GM12878 (cell line): ENCODE measurements at regions not wholly inside any gene's neighbourhood (a gene's known extent, or its start where the extent isn't known, plus 50 kb on each side); places are given as distances from the start of the nearest gene placed in this dataset.

Source experiments
- ATAC-seq: fragments of 200-7000 bp; cut with Tn5 transposase; 3 replicates; pipeline ENCODE4 v1.9.1; 2020; ENCODE audit warnings: mild to moderate bottlenecking, moderate library complexity
- BruUV-seq: library from RNA; stranded (reverse); fragments of 400-500 nt; replicated peaks from 2 replicates; lab custom pipeline; 2021; lab: Mats Ljungman, UMichigan
- CTCF ChIA-PET: fragments of 300-600 bp; sonication (Branson Sonifier 250); formaldehyde crosslinking; extraction: SDS; loops from one replicate; lab custom pipeline; 2021; ENCODE audit warnings: inconsistent platforms; lab: Yijun Ruan, JAX
- POLR2A ChIA-PET: fragments of 350-600 bp; formaldehyde crosslinking; extraction: SDS; loops from one replicate; lab custom pipeline; 2021; ENCODE audit warnings: inconsistent platforms; lab: Charles Lee
- RAD21 ChIA-PET: fragments of 300-600 bp; sonication (Branson Sonifier 250); formaldehyde crosslinking; loops from one replicate; lab custom pipeline; 2023; ENCODE audit warnings: antibody characterized with exemption; ENCODE audit not compliant: unreplicated experiment; lab: Charles Lee
- SMC1A ChIA-PET: fragments of 300-600 bp; sonication (Branson Sonifier 250); formaldehyde crosslinking; loops from one replicate; lab custom pipeline; 2023; ENCODE audit not compliant: unreplicated experiment, uncharacterized antibody; lab: Charles Lee
- DNase-seq: peaks from one replicate; pipeline ENCODE4 v3.0.0-alpha.2; 2011; ENCODE audit warnings: low read depth, low spot score
- FAIRE-seq: peaks from 3 replicates; lab custom pipeline; 2011; peaks lifted over from hg19 to GRCh38; lab: Jason Lieb, UNC
- H2AFZ ChIP-seq: 2 replicates; pipeline ENCODE4 v1.6.0; 2011; ENCODE audit warnings: low read depth, low read length, control low read depth; ENCODE audit not compliant: control insufficient read depth
- H3K27ac ChIP-seq: 2 replicates; pipeline ENCODE4 v1.5.1; 2011; ENCODE audit warnings: control low read depth; ENCODE audit not compliant: control insufficient read depth, insufficient read depth
- H3K27me3 ChIP-seq, 2 experiments: replicated peaks in 1 of 2; 2 replicates each; pipeline versions ENCODE4 v1.6.0 to v1.6.1; 2011; ENCODE audit warnings: low read length in 1 of 2; ENCODE audit not compliant: control insufficient read depth in 2 of 2, insufficient read depth in 2 of 2
- H3K36me3 ChIP-seq, 2 experiments: 2 replicates each; pipeline ENCODE4 v1.5.1; 2011; ENCODE audit warnings: low read length in 1 of 2; ENCODE audit not compliant: control insufficient read depth in 2 of 2, insufficient read depth in 2 of 2
- H3K4me1 ChIP-seq: 2 replicates; pipeline ENCODE4 v1.6.1; 2011; ENCODE audit warnings: mild to moderate bottlenecking, low read length, moderate library complexity, mixed read lengths; ENCODE audit not compliant: control insufficient read depth, insufficient read depth
- H3K4me2 ChIP-seq: 2 replicates; pipeline ENCODE4 v1.6.0; 2011; ENCODE audit warnings: control low read depth; ENCODE audit not compliant: control insufficient read depth, insufficient read depth
- H3K4me3 ChIP-seq: fragments of 200-600 bp; sonication (generic); 2 replicates; pipeline ENCODE4 v1.5.1; 2016
- H3K79me2 ChIP-seq: 2 replicates; pipeline ENCODE4 v1.6.0; 2011; ENCODE audit warnings: low read length; ENCODE audit not compliant: control insufficient read depth, insufficient read depth
- H3K9ac ChIP-seq: 2 replicates; pipeline ENCODE4 v1.8.0; 2011; ENCODE audit warnings: low read length, control low read depth, mixed read lengths; ENCODE audit not compliant: control insufficient read depth, insufficient read depth
- H3K9me3 ChIP-seq: replicated peaks from 3 replicates; pipeline ENCODE4 v1.5.1; 2011; ENCODE audit warnings: mild to moderate bottlenecking, low read length; ENCODE audit not compliant: control insufficient read depth, insufficient read depth
- H4K20me1 ChIP-seq: 2 replicates; pipeline ENCODE4 v1.6.0; 2011; ENCODE audit not compliant: control insufficient read depth, insufficient read depth
- CREM ChIP-seq: IDR thresholded peaks from 2 replicates; pipeline ENCODE4 v1.6.1; 2014; ENCODE audit warnings: antibody characterized with exemption, low read depth
- CTCF ChIP-seq, 3 experiments: IDR thresholded peaks in 2 of 3; conservative IDR thresholded peaks in 1 of 3; 2 replicates each; pipeline ENCODE4 v1.5.1; 2011; ENCODE audit warnings: low read depth in 3 of 3, low read length in 3 of 3, mild to moderate bottlenecking in 3 of 3, control low read depth in 2 of 3, moderate library complexity in 2 of 3, inconsistent platforms in 1 of 3, mixed read lengths in 1 of 3; ENCODE audit not compliant: control insufficient read depth in 2 of 3, insufficient read depth in 1 of 3; ENCODE audit errors: extremely low read depth in 1 of 3
- EGR1 ChIP-seq, 2 experiments: IDR thresholded peaks; 1 replicate in 1 of 2; 2 replicates in 1 of 2; pipeline ENCODE4 v1.6.1; 2011 to 2012; ENCODE audit warnings: low read depth in 2 of 2, low read length in 2 of 2, borderline replicate concordance in 1 of 2, mild to moderate bottlenecking in 1 of 2, moderate library complexity in 1 of 2
- HDAC6 ChIP-seq: fragments of 200-600 bp; sonication (generic); IDR thresholded peaks from one replicate; pipeline ENCODE4 v1.8.0; 2017; ENCODE audit warnings: antibody characterized with exemption; ENCODE audit not compliant: unreplicated experiment
- IRF3 ChIP-seq: fragments of 450-650 bp; IDR thresholded peaks from 2 replicates; pipeline ENCODE4 v1.6.1; 2014; ENCODE audit warnings: mild to moderate bottlenecking
- JUND ChIP-seq: IDR thresholded peaks from 2 replicates; pipeline ENCODE4 v1.6.1; 2012; ENCODE audit warnings: low read depth, mild to moderate bottlenecking, low read length, improper control_type of control experiment, moderate library complexity
- MEF2A ChIP-seq: IDR thresholded peaks from 2 replicates; pipeline ENCODE4 v1.6.1; 2011; ENCODE audit warnings: low read depth, mild to moderate bottlenecking, low read length, moderate library complexity; ENCODE audit not compliant: insufficient read depth
- MEF2B ChIP-seq: fragments of 450-650 bp; IDR thresholded peaks from 2 replicates; pipeline ENCODE4 v1.6.1; 2018; ENCODE audit warnings: mild to moderate bottlenecking, moderate library complexity; ENCODE audit not compliant: partially characterized antibody, poor library complexity, severe bottlenecking
- SREBF1 ChIP-seq: IDR thresholded peaks from 2 replicates; pipeline ENCODE4 v1.6.1; 2012; ENCODE audit warnings: mild to moderate bottlenecking, low read length
- SRF ChIP-seq, 2 experiments: IDR thresholded peaks; 2 replicates each; pipeline ENCODE4 v1.6.1; 2011; ENCODE audit warnings: low read depth in 2 of 2, low read length in 2 of 2, mild to moderate bottlenecking in 1 of 2, moderate library complexity in 1 of 2
- TAF1 ChIP-seq: IDR thresholded peaks from 2 replicates; pipeline ENCODE4 v1.6.1; 2011; ENCODE audit warnings: mild to moderate bottlenecking, low read depth, low read length, borderline replicate concordance
- ZBTB4 ChIP-seq: fragments of 450-650 bp; formaldehyde crosslinking; IDR thresholded peaks from 2 replicates; pipeline ENCODE4 v1.4.0; 2022; ENCODE audit warnings: mild to moderate bottlenecking, moderate library complexity
- ZNF384 ChIP-seq: IDR thresholded peaks from 2 replicates; pipeline ENCODE4 v1.6.1; 2012; ENCODE audit warnings: low read depth, mild to moderate bottlenecking, low read length, improper control_type of control experiment, borderline replicate concordance
- ZSCAN29 ChIP-seq: fragments of 450-650 bp; IDR thresholded peaks from 2 replicates; pipeline ENCODE4 v1.6.1; 2017; ENCODE audit warnings: mild to moderate bottlenecking, moderate library complexity
- in situ Hi-C: fragments of 300-500 bp; cut with MboI; formaldehyde crosslinking; loops from 9 replicates; pipeline ENCODE4 v1.14.3; 2018; ENCODE audit warnings: mixed read lengths
- intact Hi-C: fragments of 100-400 bp; cut with micrococcal nuclease; formaldehyde crosslinking; loops from one replicate; pipeline ENCODE4 v1.14.2; 2022; ENCODE audit not compliant: unreplicated experiment
- TF ChIP-seq, protein P1 (sequence below): fragments of 450-650 bp; IDR thresholded peaks from 2 replicates; pipeline ENCODE4 v1.6.1; 2017; ENCODE audit warnings: mild to moderate bottlenecking, moderate library complexity

GRCh38 chr13:47306991-47307390, 410.1 kb upstream of the HTR2A start:
- RAD21 ChIA-PET = no interaction called here
- Histone ChIP-seq H3K36me3 (no peaks in the 10 kb centered on the region), H3K4me2 (no peak overlapping the region), H3K4me1 (no peaks in the 10 kb centered on the region), H3K9me3 (no peaks in the 10 kb centered on the region), H3K27me3 (no peaks in the 10 kb centered on the region), H3K4me3 (no peak overlapping the region), H3K9ac (no peak overlapping the region), H2AFZ (no peak overlapping the region), H4K20me1 (no peaks in the 10 kb centered on the region), H3K79me2 (no peaks in the 10 kb centered on the region), H3K27ac (no peak overlapping the region)
- intact Hi-C loops = no loop called here
- CTCF ChIA-PET = no interaction called here
- no TSS peak for BruUV-seq
- ATAC-seq = no peak
- SMC1A ChIA-PET = no interaction called here
- no peak for FAIRE-seq
- in situ Hi-C loops = no loop called here
- POLR2A ChIA-PET = no interaction called here
- no peak for DNase-seq
- TF ChIP-seq SRF (IDR thresholded peaks at IDR 0.05; ENCODE audit: low read depth in 2 of 2, low read length in 2 of 2) (no peak), ZSCAN29 (no peak), EGR1 (IDR thresholded peaks at IDR 0.05; ENCODE audit: borderline replicate concordance in 1 of 2, low read depth in 2 of 2, low read length in 2 of 2) (no peak), MEF2A (no peak), JUND (no peak), IRF3 (no peak), HDAC6 (no peak), CTCF (IDR thresholded peaks at IDR 0.05 in 2 of 3, conservative IDR thresholded peaks at IDR 0.05 in 1 of 3; ENCODE audit: control insufficient read depth in 2 of 3, extremely low read depth in 1 of 3, insufficient read depth in 1 of 3, low read depth in 3 of 3, low read length in 3 of 3) (no peak), ZNF384 (no peak), MEF2B (no peak), ZBTB4 (CRISPR knock-in tag) (no peak), TAF1 (no peak), CREM (no peak), SREBF1 (no peak)
- TF ChIP-seq, protein P1, sequence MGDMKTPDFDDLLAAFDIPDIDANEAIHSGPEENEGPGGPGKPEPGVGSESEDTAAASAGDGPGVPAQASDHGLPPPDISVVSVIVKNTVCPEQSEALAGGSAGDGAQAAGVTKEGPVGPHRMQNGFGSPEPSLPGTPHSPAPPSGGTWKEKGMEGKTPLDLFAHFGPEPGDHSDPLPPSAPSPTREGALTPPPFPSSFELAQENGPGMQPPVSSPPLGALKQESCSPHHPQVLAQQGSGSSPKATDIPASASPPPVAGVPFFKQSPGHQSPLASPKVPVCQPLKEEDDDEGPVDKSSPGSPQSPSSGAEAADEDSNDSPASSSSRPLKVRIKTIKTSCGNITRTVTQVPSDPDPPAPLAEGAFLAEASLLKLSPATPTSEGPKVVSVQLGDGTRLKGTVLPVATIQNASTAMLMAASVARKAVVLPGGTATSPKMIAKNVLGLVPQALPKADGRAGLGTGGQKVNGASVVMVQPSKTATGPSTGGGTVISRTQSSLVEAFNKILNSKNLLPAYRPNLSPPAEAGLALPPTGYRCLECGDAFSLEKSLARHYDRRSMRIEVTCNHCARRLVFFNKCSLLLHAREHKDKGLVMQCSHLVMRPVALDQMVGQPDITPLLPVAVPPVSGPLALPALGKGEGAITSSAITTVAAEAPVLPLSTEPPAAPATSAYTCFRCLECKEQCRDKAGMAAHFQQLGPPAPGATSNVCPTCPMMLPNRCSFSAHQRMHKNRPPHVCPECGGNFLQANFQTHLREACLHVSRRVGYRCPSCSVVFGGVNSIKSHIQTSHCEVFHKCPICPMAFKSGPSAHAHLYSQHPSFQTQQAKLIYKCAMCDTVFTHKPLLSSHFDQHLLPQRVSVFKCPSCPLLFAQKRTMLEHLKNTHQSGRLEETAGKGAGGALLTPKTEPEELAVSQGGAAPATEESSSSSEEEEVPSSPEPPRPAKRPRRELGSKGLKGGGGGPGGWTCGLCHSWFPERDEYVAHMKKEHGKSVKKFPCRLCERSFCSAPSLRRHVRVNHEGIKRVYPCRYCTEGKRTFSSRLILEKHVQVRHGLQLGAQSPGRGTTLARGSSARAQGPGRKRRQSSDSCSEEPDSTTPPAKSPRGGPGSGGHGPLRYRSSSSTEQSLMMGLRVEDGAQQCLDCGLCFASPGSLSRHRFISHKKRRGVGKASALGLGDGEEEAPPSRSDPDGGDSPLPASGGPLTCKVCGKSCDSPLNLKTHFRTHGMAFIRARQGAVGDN = no peak
